NCI-H524 treated with DMSO at 0.1 percent for 48 hours (cell line): ENCODE measurements at regions not wholly inside any gene's neighbourhood (a gene's known extent, or its start where the extent isn't known, plus 50 kb on each side); places are given as distances from the start of the nearest gene placed in this dataset.

Experiments used
- DNase-seq: peaks from one replicate; lab custom pipeline; 2025; lab: John Stamatoyannopoulos, UW

- no peak for DNase-seq
Observed at GRCh38 chr6:159118924-159119323, 50.3 kb upstream of the FNDC1 start.

GRCh38 chr6:159117563-159117962 lies 51.6 kb upstream of the FNDC1 start:
- no peak for DNase-seq

- DNase-seq = no peak
Observed at GRCh38 chr6:159117046-159117445, 52.2 kb upstream of the FNDC1 start.

GRCh38 chr6:159116343-159116742 lies 52.9 kb upstream of the FNDC1 start:
- DNase-seq = no peak

- no peak for DNase-seq
Observed at GRCh38 chr6:159114569-159114968, 54.6 kb upstream of the FNDC1 start.

GRCh38 chr6:159113223-159113622 lies 56.0 kb upstream of the FNDC1 start:
- no peak for DNase-seq

- no peak for DNase-seq
Observed at GRCh38 chr6:159112714-159113113, 56.5 kb upstream of the FNDC1 start.

GRCh38 chr6:159110748-159111147 lies 58.5 kb upstream of the FNDC1 start:
- DNase-seq = no peak

- DNase-seq = no peak
Observed at GRCh38 chr6:159110013-159110412, 59.2 kb upstream of the FNDC1 start.

GRCh38 chr6:159109391-159109790 lies 59.8 kb upstream of the FNDC1 start:
- DNase-seq = no peak

- DNase-seq = no peak
Observed at GRCh38 chr6:159108426-159108985, 60.7 kb upstream of the FNDC1 start.

- DNase-seq = no peak
Observed at GRCh38 chr6:159107451-159108260, 61.5 kb upstream of the FNDC1 start.

GRCh38 chr6:159106627-159107241 lies 61.9 kb upstream of the TAGAP start:
- peak; percentile 91 for DNase-seq

GRCh38 chr6:159105716-159106115 lies 60.9 kb upstream of the TAGAP start:
- peak; percentile 62 for DNase-seq

GRCh38 chr6:159104931-159105330 lies 60.1 kb upstream of the TAGAP start:
- DNase-seq = no peak

GRCh38 chr6:159104163-159104925 lies 59.6 kb upstream of the TAGAP start:
- peak; percentile 30 for DNase-seq

GRCh38 chr6:159103396-159104162 lies 58.8 kb upstream of the TAGAP start:
- no peak for DNase-seq

GRCh38 chr6:159102373-159103160 lies 57.8 kb upstream of the TAGAP start:
- DNase-seq = no peak

GRCh38 chr6:159101656-159102055 lies 56.9 kb upstream of the TAGAP start:
- no peak for DNase-seq

GRCh38 chr6:159100395-159101182 lies 55.8 kb upstream of the TAGAP start:
- no peak for DNase-seq
